ENCODE measurements at regions not wholly inside any gene's neighbourhood (a gene's known extent, or its start where the extent isn't known, plus 50 kb on each side); places are given as distances from the start of the nearest gene placed in this dataset.

GRCh38 chr20:43271980-43272379 is 82.3 kb upstream of the PTPRT start:
- no peak overlapping the region for H2BK5ac ChIP-seq (ENCODE audit: low read depth, low read length, poor library complexity, severe bottlenecking)
- no peak overlapping the region for H3K4me3 ChIP-seq (ENCODE audit: insufficient read depth in 1 of 2, low read depth in 1 of 2, low read length in 2 of 2)
- H3K14ac ChIP-seq (ENCODE audit: low read length in 2 of 2), result no peak overlapping the region
- no peak overlapping the region for H3K23ac ChIP-seq (ENCODE audit: low read length in 2 of 2)
- H2BK15ac ChIP-seq (ENCODE audit: low read depth, poor library complexity, severe bottlenecking), result no peak overlapping the region
- no peak overlapping the region for H2AK5ac ChIP-seq (ENCODE audit: low read length, severe bottlenecking)
- no peak overlapping the region for H2BK12ac ChIP-seq (ENCODE audit: low read length in 2 of 2)
- H4K8ac ChIP-seq (ENCODE audit: low read length), result no peak overlapping the region
- DNase-seq, result no peak
- H3K27ac ChIP-seq (ENCODE audit: low read length, poor library complexity, severe bottlenecking), result no peak overlapping the region
- no peaks in the 10 kb centered on the region for H3K79me1 ChIP-seq (replicated peaks; ENCODE audit: low read length, poor library complexity, severe bottlenecking)
- no peak overlapping the region for H3K18ac ChIP-seq (ENCODE audit: low read depth in 1 of 2, low read length in 2 of 2)
- H2BK120ac ChIP-seq (ENCODE audit: low read depth, low read length), result no peak overlapping the region
- no peak overlapping the region for H3K9ac ChIP-seq (ENCODE audit: low read length)
- H3K4ac ChIP-seq (ENCODE audit: low read depth in 1 of 2, low read length in 2 of 2), result no peak overlapping the region
- no peaks in the 10 kb centered on the region for H3K4me1 ChIP-seq (ENCODE audit: control insufficient read depth, insufficient read depth, low read depth, low read length)
- WGBS, result 44% methylated on average over 3 of the region's 5 CpGs
- no peak overlapping the region for H4K91ac ChIP-seq (ENCODE audit: low read length)
- no peaks in the 10 kb centered on the region for H3K36me3 ChIP-seq (ENCODE audit: control insufficient read depth in 1 of 2, insufficient read depth in 2 of 2, low read depth in 1 of 2, low read length in 2 of 2)
- H2AFZ ChIP-seq (ENCODE audit: low read depth, low read length), result no peak overlapping the region
- H3K27me3 ChIP-seq (ENCODE audit: control insufficient read depth in 1 of 2, insufficient read depth in 1 of 2, low read length in 2 of 2), result peaks cover 0 to 53% of the 10 kb centered on the region in 2 experiments
- no peak overlapping the region for H3K4me2 ChIP-seq (ENCODE audit: low read length, poor library complexity, severe bottlenecking)
- H3K9me3 ChIP-seq (ENCODE audit: control insufficient read depth, low read length), result peaks cover 15% of the 10 kb centered on the region

- no peak overlapping the region for H3K4ac ChIP-seq (ENCODE audit: low read depth in 1 of 2, low read length in 2 of 2)
- H3K9me3 ChIP-seq (ENCODE audit: control insufficient read depth, low read length), result no peaks in the 10 kb centered on the region
- H3K4me2 ChIP-seq (ENCODE audit: low read length, poor library complexity, severe bottlenecking), result no peak overlapping the region
- no peak overlapping the region for H2BK12ac ChIP-seq (ENCODE audit: low read length in 2 of 2)
- H4K8ac ChIP-seq (ENCODE audit: low read length), result no peak overlapping the region
- H3K4me1 ChIP-seq (ENCODE audit: control insufficient read depth, insufficient read depth, low read depth, low read length), result no peaks in the 10 kb centered on the region
- no peaks in the 10 kb centered on the region for H3K79me1 ChIP-seq (replicated peaks; ENCODE audit: low read length, poor library complexity, severe bottlenecking)
- H3K4me3 ChIP-seq (ENCODE audit: insufficient read depth in 1 of 2, low read depth in 1 of 2, low read length in 2 of 2), result no peak overlapping the region
- H3K9ac ChIP-seq (ENCODE audit: low read length), result no peak overlapping the region
- no peak overlapping the region for H2BK15ac ChIP-seq (ENCODE audit: low read depth, poor library complexity, severe bottlenecking)
- no peak overlapping the region for H3K23ac ChIP-seq (ENCODE audit: low read length in 2 of 2)
- no peak overlapping the region for H3K27ac ChIP-seq (ENCODE audit: low read length, poor library complexity, severe bottlenecking)
- no peaks in the 10 kb centered on the region for H3K36me3 ChIP-seq (ENCODE audit: control insufficient read depth in 1 of 2, insufficient read depth in 2 of 2, low read depth in 1 of 2, low read length in 2 of 2)
- H3K27me3 ChIP-seq (ENCODE audit: control insufficient read depth in 1 of 2, insufficient read depth in 1 of 2, low read length in 2 of 2), result peaks cover 0 to 34% of the 10 kb centered on the region in 2 experiments
- no peak for DNase-seq
- H3K14ac ChIP-seq (ENCODE audit: low read length in 2 of 2), result no peak overlapping the region
- no peak overlapping the region for H2AK5ac ChIP-seq (ENCODE audit: low read length, severe bottlenecking)
- 56% methylated on average over 1 of the region's 2 CpGs for WGBS
- H2AFZ ChIP-seq (ENCODE audit: low read depth, low read length), result no peak overlapping the region
- H3K18ac ChIP-seq (ENCODE audit: low read depth in 1 of 2, low read length in 2 of 2), result no peak overlapping the region
- no peak overlapping the region for H4K91ac ChIP-seq (ENCODE audit: low read length)
- no peak overlapping the region for H2BK5ac ChIP-seq (ENCODE audit: low read depth, low read length, poor library complexity, severe bottlenecking)
- no peak overlapping the region for H2BK120ac ChIP-seq (ENCODE audit: low read depth, low read length)
These were observed 75.7 kb upstream of the PTPRT start for GRCh38 chr20:43265449-43265848.

- no peak overlapping the region for H2AFZ ChIP-seq (ENCODE audit: low read depth, low read length)
- H2BK12ac ChIP-seq (ENCODE audit: low read length in 2 of 2), result no peak overlapping the region
- H4K8ac ChIP-seq (ENCODE audit: low read length), result no peak overlapping the region
- H3K4me2 ChIP-seq (ENCODE audit: low read length, poor library complexity, severe bottlenecking), result no peak overlapping the region
- H3K4me1 ChIP-seq (ENCODE audit: control insufficient read depth, insufficient read depth, low read depth, low read length), result no peaks in the 10 kb centered on the region
- H3K79me1 ChIP-seq (replicated peaks; ENCODE audit: low read length, poor library complexity, severe bottlenecking), result no peaks in the 10 kb centered on the region
- no peak for DNase-seq
- no peak overlapping the region for H3K27ac ChIP-seq (ENCODE audit: low read length, poor library complexity, severe bottlenecking)
- H3K36me3 ChIP-seq (ENCODE audit: control insufficient read depth in 1 of 2, insufficient read depth in 2 of 2, low read depth in 1 of 2, low read length in 2 of 2), result no peaks in the 10 kb centered on the region
- H2BK120ac ChIP-seq (ENCODE audit: low read depth, low read length), result no peak overlapping the region
- H2AK5ac ChIP-seq (ENCODE audit: low read length, severe bottlenecking), result no peak overlapping the region
- H3K27me3 ChIP-seq (ENCODE audit: control insufficient read depth in 1 of 2, insufficient read depth in 1 of 2, low read length in 2 of 2), result peaks cover 0 to 17% of the 10 kb centered on the region in 2 experiments
- no peak overlapping the region for H3K9ac ChIP-seq (ENCODE audit: low read length)
- H4K91ac ChIP-seq (ENCODE audit: low read length), result no peak overlapping the region
- H3K4ac ChIP-seq (ENCODE audit: low read depth in 1 of 2, low read length in 2 of 2), result no peak overlapping the region
- no peak overlapping the region for H3K18ac ChIP-seq (ENCODE audit: low read depth in 1 of 2, low read length in 2 of 2)
- H2BK15ac ChIP-seq (ENCODE audit: low read depth, poor library complexity, severe bottlenecking), result no peak overlapping the region
- H3K14ac ChIP-seq (ENCODE audit: low read length in 2 of 2), result no peak overlapping the region
- no peaks in the 10 kb centered on the region for H3K9me3 ChIP-seq (ENCODE audit: control insufficient read depth, low read length)
- H2BK5ac ChIP-seq (ENCODE audit: low read depth, low read length, poor library complexity, severe bottlenecking), result no peak overlapping the region
- 57% methylated on average over 2 of the region's 2 CpGs for WGBS
- no peak overlapping the region for H3K4me3 ChIP-seq (ENCODE audit: insufficient read depth in 1 of 2, low read depth in 1 of 2, low read length in 2 of 2)
- no peak overlapping the region for H3K23ac ChIP-seq (ENCODE audit: low read length in 2 of 2)
These were observed 73.5 kb upstream of the PTPRT start for GRCh38 chr20:43263226-43263625.

- no peak overlapping the region for H3K4me3 ChIP-seq (ENCODE audit: insufficient read depth in 1 of 2, low read depth in 1 of 2, low read length in 2 of 2)
- H4K8ac ChIP-seq (ENCODE audit: low read length), result no peak overlapping the region
- H2BK12ac ChIP-seq (ENCODE audit: low read length in 2 of 2), result no peak overlapping the region
- no peak overlapping the region for H4K91ac ChIP-seq (ENCODE audit: low read length)
- no peak overlapping the region for H2BK5ac ChIP-seq (ENCODE audit: low read depth, low read length, poor library complexity, severe bottlenecking)
- no peak overlapping the region for H2AFZ ChIP-seq (ENCODE audit: low read depth, low read length)
- H2BK15ac ChIP-seq (ENCODE audit: low read depth, poor library complexity, severe bottlenecking), result no peak overlapping the region
- no peaks in the 10 kb centered on the region for H3K36me3 ChIP-seq (ENCODE audit: control insufficient read depth in 1 of 2, insufficient read depth in 2 of 2, low read depth in 1 of 2, low read length in 2 of 2)
- H3K9ac ChIP-seq (ENCODE audit: low read length), result no peak overlapping the region
- H3K4ac ChIP-seq (ENCODE audit: low read depth in 1 of 2, low read length in 2 of 2), result no peak overlapping the region
- no peak for DNase-seq
- H3K9me3 ChIP-seq (ENCODE audit: control insufficient read depth, low read length), result no peaks in the 10 kb centered on the region
- H3K14ac ChIP-seq (ENCODE audit: low read length in 2 of 2), result no peak overlapping the region
- no peak overlapping the region for H3K27ac ChIP-seq (ENCODE audit: low read length, poor library complexity, severe bottlenecking)
- no peaks in the 10 kb centered on the region for H3K4me1 ChIP-seq (ENCODE audit: control insufficient read depth, insufficient read depth, low read depth, low read length)
- H3K23ac ChIP-seq (ENCODE audit: low read length in 2 of 2), result no peak overlapping the region
- 85% methylated on average over 6 of the region's 8 CpGs for WGBS
- H2BK120ac ChIP-seq (ENCODE audit: low read depth, low read length), result no peak overlapping the region
- no peaks in the 10 kb centered on the region for H3K79me1 ChIP-seq (replicated peaks; ENCODE audit: low read length, poor library complexity, severe bottlenecking)
- H2AK5ac ChIP-seq (ENCODE audit: low read length, severe bottlenecking), result no peak overlapping the region
- peaks cover 0 to 17% of the 10 kb centered on the region in 2 experiments for H3K27me3 ChIP-seq (ENCODE audit: control insufficient read depth in 1 of 2, insufficient read depth in 1 of 2, low read length in 2 of 2)
- H3K4me2 ChIP-seq (ENCODE audit: low read length, poor library complexity, severe bottlenecking), result no peak overlapping the region
- H3K18ac ChIP-seq (ENCODE audit: low read depth in 1 of 2, low read length in 2 of 2), result no peak overlapping the region
These were observed 72.6 kb upstream of the PTPRT start for GRCh38 chr20:43262341-43262740.
